ENCODE measurements at regions not wholly inside any gene's neighbourhood (a gene's known extent, or its start where the extent isn't known, plus 50 kb on each side); places are given as distances from the start of the nearest gene placed in this dataset.

DNA sequence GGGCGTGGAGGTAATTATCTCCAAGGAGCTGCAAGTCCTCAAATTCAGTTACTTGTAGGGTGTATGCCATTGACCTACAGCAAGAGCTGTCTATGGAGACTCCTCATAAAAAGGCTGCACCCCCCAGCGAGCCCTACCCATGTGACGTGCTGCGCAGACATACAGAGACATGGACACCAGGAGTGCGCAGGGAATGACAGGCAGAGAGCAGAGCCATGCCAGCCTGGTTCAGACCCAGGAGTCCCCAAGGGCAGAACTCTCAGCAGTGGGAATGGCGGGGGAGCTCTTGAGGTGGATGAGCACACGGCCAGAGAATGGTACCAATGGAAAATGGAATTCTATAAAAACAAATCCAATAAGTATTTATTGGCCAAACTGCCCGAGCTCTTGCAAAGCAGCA lies 310.1 kb downstream of the MYCN start:
- TF ChIP-seq, protein P1, sequence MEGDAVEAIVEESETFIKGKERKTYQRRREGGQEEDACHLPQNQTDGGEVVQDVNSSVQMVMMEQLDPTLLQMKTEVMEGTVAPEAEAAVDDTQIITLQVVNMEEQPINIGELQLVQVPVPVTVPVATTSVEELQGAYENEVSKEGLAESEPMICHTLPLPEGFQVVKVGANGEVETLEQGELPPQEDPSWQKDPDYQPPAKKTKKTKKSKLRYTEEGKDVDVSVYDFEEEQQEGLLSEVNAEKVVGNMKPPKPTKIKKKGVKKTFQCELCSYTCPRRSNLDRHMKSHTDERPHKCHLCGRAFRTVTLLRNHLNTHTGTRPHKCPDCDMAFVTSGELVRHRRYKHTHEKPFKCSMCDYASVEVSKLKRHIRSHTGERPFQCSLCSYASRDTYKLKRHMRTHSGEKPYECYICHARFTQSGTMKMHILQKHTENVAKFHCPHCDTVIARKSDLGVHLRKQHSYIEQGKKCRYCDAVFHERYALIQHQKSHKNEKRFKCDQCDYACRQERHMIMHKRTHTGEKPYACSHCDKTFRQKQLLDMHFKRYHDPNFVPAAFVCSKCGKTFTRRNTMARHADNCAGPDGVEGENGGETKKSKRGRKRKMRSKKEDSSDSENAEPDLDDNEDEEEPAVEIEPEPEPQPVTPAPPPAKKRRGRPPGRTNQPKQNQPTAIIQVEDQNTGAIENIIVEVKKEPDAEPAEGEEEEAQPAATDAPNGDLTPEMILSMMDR (IDR thresholded peaks at IDR 0.05): no peak
- TF ChIP-seq EP300 (IDR thresholded peaks at IDR 0.05) (no peak), POLR2A (IDR thresholded peaks at IDR 0.05) (no peak), POLR2AphosphoS5 (IDR thresholded peaks at IDR 0.05) (no peak)
